ENCODE measurements at regions not wholly inside any gene's neighbourhood (a gene's known extent, or its start where the extent isn't known, plus 50 kb on each side); places are given as distances from the start of the nearest gene placed in this dataset.

- H3K4me3 ChIP-seq (ENCODE audit: low read depth, low read length) = no peak overlapping the region
- ChIA-PET CTCF (interaction anchor here (1.4 kb wide), 1 partner anchor 10 kb away, joined by 4 read pairs; no protein-coding TSS in a partner anchor), POLR2A (no interaction called here)
- TF ChIP-seq CTCF (IDR thresholded peaks at IDR 0.05; ENCODE audit: insufficient read depth, low read depth, low read length) = no peak
- H3K27me3 ChIP-seq (ENCODE audit: control insufficient read depth, insufficient read depth, low read length) = no peaks in the 10 kb centered on the region
- no peak for DNase-seq (ENCODE audit: low read depth)
- no peaks in the 10 kb centered on the region for H3K36me3 ChIP-seq (ENCODE audit: control insufficient read depth, insufficient read depth, low read length)
Measured at GRCh38 chr17:83180264-83180995, 101.0 kb downstream of the METRNL start.

DNA sequence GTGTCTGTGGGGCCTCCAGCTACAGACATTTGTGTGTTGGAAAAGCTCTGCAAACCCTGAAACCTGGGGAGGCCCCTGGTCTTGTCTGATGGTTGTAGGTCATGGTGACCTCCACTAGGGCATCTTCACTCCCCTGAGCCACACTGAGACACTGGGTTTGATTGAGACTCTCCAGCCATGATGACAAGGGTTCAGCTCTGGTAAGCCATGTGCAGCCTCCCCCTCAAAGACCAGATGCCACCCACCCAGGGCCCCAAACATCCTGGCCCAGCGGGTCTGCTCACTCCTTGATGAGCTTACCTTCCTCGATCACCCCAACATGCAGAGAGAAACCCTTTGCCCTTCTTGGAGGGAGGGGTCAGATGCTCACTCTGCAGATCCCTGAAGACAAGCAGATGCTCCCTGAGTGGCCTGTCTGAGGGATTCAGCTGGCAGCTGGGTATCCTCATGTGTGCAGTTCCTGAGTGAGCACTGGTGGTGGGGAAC lies 101.6 kb downstream of the METRNL start:
- H3K36me3 ChIP-seq (ENCODE audit: control insufficient read depth, insufficient read depth, low read length) = no peaks in the 10 kb centered on the region
- no peaks in the 10 kb centered on the region for H3K27me3 ChIP-seq (ENCODE audit: control insufficient read depth, insufficient read depth, low read length)
- no peak overlapping the region for H3K4me3 ChIP-seq (ENCODE audit: low read depth, low read length)
- POLR2A ChIA-PET = no interaction called here
- TF ChIP-seq CTCF (IDR thresholded peaks at IDR 0.05; ENCODE audit: insufficient read depth, low read depth, low read length) = no peak
- CTCF ChIA-PET = interaction anchor here (1.4 kb wide), 1 partner anchor 9 kb away, joined by 4 read pairs; no protein-coding TSS in a partner anchor
- DNase-seq (ENCODE audit: low read depth) = no peak

GRCh38 chr17:83181991-83182619 lies 102.7 kb downstream of the METRNL start:
- Histone ChIP-seq H3K36me3 (ENCODE audit: control insufficient read depth, insufficient read depth, low read length) (no peaks in the 10 kb centered on the region), H3K4me3 (ENCODE audit: low read depth, low read length) (no peak overlapping the region), H3K27me3 (ENCODE audit: control insufficient read depth, insufficient read depth, low read length) (no peaks in the 10 kb centered on the region)
- CTCF ChIA-PET = no interaction called here
- no peak for DNase-seq (ENCODE audit: low read depth)
- POLR2A ChIA-PET = no interaction called here
- no peak for TF ChIP-seq CTCF (IDR thresholded peaks at IDR 0.05; ENCODE audit: insufficient read depth, low read depth, low read length)

- Histone ChIP-seq H3K4me3 (ENCODE audit: low read depth, low read length) (no peak overlapping the region), H3K27me3 (ENCODE audit: control insufficient read depth, insufficient read depth, low read length) (no peaks in the 10 kb centered on the region), H3K36me3 (ENCODE audit: control insufficient read depth, insufficient read depth, low read length) (no peaks in the 10 kb centered on the region)
- TF ChIP-seq CTCF (IDR thresholded peaks at IDR 0.05; ENCODE audit: insufficient read depth, low read depth, low read length) = no peak
- CTCF ChIA-PET = no interaction called here
- DNase-seq (ENCODE audit: low read depth) = no peak
- POLR2A ChIA-PET = no interaction called here
Measured at GRCh38 chr17:83182620-83183101, 103.3 kb downstream of the METRNL start.

DNA sequence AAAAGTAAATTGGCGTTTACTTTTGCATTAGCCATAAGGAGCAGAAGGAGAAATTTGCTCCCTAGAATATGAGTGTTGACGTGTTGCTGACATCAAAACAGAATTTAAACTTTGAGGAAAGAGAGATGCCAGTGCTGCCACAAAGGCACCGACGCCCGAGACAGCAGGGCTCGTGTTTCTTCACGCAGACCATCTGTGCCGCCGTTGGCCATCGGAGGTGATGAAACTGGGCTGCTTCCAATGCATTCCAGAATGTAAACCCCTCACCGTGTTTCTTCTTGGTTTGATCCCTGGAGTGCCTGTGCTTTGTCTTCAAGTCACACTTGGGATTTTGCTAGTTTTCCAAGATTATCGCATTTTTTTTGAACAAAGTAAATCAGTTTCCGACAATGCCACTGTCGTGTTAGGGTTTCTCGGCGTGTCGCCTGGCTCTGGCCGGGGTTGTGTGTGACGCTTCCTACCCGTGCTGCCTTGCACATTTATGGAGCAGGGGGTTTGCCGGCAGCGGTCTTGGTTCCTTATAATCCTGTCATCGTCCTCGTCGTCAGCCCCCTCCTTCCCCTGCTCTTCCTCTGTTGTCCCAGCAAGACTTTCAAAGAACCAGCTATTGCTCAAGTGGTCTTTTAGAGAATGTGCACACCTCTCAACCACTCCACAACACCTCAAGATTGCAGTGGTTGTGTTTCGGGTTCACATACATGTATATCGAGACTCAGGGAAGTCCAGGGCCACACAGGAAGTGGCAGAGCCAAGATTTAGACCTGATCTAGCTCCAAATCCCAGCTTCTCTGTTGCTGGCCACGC lies 103.9 kb downstream of the METRNL start:
- no peaks in the 10 kb centered on the region for H3K36me3 ChIP-seq (ENCODE audit: control insufficient read depth, insufficient read depth, low read length)
- no peak for TF ChIP-seq CTCF (IDR thresholded peaks at IDR 0.05; ENCODE audit: insufficient read depth, low read depth, low read length)
- DNase-seq (ENCODE audit: low read depth) = no peak
- CTCF ChIA-PET = no interaction called here
- no peaks in the 10 kb centered on the region for H3K27me3 ChIP-seq (ENCODE audit: control insufficient read depth, insufficient read depth, low read length)
- POLR2A ChIA-PET = no interaction called here
- no peak overlapping the region for H3K4me3 ChIP-seq (ENCODE audit: low read depth, low read length)
